HCEC 1CT (cell line): ENCODE measurements at regions not wholly inside any gene's neighbourhood (a gene's known extent, or its start where the extent isn't known, plus 50 kb on each side); places are given as distances from the start of the nearest gene placed in this dataset.
"Not testable (repeated sequence)": the region's sequence is repeated elsewhere in the genome, so short reads cannot be mapped to it uniquely, and the experiment has no call there.

ENCODE experiments used
- DNase-seq: peaks from one replicate; pipeline ENCODE4 v3.0.0-alpha.2; 2017

DNA sequence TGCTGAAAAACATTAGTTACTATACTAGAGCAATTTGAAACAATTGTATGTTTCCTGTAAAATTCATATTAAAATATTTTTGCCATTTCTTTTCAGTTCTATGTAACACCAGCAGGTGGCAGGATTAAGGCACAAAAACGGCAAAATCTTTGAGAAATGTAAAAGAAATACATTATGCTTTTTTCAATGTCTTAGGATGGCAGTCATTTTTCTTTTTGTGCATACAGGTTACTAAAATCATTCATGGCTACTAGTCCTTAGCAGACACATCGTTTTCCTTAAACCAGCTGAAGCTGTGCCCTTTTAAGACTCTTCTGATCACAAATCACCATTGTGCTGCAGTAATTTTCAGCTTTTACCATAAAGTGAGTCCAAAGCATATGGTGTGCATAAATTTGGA is 800.7 kb upstream of the SLITRK5 start:
- peak; percentile 8 for DNase-seq

DNA sequence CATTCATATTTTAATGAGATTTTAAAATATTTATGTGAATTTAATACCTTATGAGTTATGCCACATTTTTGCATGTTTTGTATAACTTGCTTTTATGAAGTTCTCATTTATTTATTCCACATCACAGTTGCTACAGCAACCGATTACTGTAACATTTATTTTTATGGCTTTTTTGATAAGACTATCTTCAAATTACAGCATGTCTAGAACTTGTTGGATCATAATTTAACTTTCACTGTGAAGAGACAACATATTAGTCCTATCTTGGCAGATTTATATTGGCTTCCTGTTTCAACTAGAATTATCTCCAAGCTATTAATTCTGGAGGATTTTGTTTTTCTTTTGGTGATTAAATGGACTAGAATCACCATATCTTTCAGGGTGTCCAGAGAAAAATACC is 793.7 kb upstream of the SLITRK5 start:
- no peak for DNase-seq

DNA sequence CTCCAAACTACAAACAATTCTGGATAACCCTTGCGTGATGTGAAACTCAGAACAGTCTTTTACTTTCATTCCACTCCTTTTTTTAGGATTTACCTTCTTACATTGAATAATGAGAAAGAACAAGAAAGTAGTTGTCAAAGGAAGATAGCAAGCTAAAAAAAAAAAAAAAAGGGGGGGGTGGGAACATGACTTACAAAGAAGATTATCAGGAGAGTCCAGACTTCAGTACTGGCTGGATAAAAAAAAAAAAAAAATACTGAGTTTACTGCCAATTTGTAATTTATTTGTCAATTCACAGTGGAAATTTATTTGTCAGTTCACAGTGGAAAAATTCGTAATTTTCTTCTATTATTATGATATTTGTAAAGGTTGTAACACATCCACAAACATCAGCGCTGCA is 792.4 kb upstream of the SLITRK5 start:
- no peak for DNase-seq

DNA sequence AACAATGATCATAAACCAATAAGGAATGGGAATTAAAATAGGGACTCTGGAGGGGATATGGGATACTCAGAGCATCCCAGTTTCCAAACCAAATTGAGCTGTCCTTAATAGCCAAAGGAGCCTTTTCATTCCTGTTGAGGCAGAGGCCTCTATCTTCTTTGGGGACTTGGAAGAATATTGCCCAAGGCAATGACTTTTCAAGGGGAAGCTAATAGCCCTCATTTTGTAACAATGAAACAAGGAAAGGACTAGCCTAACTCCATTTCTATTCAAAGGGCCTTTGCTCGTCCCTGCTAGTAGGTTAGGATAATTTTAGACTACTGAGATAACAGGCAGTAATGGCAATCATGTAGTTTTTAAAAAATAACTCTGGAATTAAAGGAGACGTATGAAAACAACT is 789.8 kb upstream of the SLITRK5 start:
- no peak for DNase-seq

DNA sequence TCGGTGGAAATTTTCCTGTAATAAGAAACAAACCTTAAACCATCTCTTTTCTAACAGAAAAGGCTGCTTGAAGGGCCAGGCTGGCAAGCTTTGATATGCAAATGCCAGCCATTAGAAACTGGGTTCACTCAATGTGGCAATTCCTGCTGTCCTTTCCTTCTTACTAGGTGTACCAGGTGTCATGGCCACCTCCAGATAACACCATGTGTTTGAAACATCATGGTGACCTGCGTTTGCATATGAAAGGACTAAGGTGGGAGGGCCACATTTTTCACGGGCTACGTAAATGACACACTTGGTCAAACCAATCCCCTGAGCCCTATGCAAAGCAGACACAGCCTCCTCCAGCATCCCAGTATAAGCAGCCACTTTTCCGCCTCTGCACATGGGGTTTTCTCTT is 789.1 kb upstream of the SLITRK5 start:
- no peak for DNase-seq

DNA sequence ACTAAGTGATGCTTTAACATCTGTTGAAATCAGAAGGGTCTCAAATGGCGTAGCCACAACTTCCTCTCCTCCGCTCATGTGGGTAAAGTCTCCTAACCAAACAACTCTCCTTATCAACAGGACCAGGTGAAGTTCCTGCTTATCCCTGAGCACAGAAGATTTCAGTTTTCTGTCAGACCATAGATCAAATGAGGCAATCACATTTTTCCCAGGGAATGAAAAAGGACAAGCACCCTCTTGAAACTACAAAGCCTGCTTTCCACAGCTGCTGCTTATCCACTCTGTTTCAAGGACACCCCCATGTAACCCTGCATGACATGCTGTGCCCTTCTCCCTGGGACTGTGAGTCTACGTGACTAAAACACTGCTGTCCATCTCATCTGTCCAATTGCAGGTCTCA is 788.3 kb upstream of the SLITRK5 start:
- DNase-seq = no peak

DNA sequence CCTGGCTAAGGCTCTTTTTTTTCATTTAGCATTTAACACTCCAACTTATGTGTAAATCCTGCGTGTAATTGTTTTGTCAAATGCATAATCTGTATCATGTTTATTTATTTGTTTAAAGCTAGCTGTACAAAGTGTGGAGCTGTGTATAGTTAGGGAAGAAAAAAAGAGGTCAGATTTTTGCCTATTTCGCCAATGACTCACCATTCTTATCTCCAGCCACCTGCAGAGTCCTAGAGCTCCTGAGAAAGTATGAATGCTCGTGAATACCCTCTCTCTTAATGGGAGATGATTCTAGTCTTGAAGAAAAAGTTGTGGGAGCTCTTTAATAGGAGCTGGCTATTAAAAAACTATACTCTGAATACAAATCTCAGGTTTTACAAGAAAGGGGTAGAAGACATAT is 778.8 kb upstream of the SLITRK5 start:
- DNase-seq = no peak

DNA sequence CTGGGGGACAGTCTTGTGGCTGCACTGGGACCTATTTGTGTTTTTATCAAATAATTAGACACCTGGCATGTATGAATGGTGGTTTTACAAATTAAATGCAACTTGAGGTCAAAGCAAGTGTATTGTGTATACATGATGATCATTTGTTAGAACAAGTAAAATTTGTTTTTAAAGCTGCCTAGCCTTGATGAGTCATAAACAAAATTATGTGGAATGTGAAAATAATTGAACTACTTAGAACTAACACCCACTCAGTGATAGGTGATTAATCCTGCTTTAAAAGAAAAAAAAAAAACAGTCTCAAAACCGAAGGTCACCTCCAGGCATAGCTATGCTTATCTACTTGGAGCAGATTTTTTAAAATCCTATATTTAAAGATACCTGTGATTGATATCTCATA is 770.3 kb upstream of the SLITRK5 start:
- DNase-seq = no peak

DNA sequence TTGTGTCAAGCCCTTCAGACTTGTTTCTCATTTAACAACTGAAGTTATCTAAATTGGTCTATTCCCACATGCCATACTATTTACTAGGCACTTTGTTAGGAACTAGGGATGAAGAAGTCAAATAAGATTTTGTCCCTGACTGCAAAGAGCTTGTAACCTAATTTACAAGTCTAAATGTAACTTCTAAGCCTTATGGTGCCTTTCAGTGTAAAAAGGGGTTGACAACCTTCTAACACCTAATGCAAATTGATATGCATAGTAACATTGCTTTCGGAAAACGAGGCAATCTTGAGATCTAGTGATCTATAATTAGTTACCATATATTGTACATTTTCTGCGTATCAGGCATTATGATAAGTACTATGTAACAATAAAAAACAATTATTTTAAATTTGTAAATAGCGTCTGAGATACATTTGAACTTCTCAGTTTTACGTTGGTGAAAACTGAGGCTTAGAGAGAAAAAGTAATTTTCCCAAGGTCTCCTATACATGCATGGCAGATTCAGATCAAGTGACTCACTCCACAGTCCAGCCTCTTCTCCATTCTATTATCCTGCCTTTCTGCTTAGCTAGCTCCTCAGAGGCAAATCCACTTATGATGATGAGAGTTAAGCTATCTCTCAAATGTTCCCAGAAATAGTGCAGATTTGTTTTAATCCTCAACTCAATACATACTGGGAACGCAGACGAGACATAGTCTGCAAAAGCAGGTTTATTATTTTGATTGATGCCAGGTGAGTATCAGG is 764.9 kb upstream of the SLITRK5 start:
- DNase-seq = no peak

DNA sequence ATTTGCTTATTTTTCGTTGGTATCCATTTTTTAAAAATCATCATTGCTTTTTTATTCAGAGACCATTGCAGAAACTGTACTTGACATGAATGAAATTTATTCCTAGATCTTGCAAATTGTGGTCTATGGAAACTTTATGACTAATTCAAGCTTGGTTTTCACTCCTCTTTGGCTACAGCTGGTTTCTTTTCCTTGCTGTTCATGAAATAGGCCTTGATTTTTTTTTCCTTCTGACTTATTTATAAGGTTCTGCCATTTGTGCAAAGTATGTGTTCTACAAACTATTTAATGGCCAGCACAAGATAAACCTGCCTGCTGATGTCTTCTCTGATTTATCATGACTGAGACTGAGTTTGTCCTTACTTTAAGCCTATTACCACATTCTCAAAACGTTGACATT is 764.0 kb upstream of the SLITRK5 start:
- DNase-seq = no peak

DNA sequence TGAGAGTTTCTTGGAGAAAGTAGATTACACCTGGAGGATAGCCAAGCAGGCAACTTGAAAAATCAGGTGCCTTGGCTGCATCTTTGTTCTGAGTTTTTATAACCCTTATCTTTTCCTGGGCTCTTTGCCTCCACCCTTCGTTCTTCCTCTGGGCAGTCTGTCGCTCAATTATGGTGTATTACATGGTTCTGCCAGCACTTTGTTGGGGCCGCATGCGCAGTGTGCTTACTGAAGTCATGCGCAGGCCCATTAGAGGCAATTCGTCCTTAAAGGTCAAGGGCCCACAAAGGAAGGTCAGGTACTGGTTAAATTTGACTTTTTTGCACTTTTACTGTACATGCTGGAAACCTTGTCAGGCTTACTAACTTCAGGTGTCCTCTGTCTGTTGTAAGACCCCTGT is 761.9 kb upstream of the SLITRK5 start:
- DNase-seq = no peak

DNA sequence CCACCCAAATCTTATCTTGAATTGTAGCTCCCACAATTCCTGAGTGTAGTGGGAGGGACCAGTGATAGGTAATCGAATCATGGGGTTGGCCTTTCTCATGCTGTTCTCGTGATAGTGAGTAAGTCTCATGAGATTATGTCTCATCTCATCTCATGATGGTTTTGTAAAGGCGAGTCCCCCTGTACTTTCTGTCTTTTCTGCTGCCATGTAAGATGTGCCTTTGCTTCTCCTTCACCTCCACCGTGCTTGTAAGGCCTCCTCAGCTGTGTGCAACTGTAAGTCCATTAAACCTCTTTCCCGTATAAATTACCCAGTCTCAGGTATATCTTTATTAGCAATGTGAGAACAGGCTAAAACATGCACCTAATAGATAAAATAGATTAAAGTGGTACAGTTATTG is 756.4 kb upstream of the SLITRK5 start:
- no peak for DNase-seq

DNA sequence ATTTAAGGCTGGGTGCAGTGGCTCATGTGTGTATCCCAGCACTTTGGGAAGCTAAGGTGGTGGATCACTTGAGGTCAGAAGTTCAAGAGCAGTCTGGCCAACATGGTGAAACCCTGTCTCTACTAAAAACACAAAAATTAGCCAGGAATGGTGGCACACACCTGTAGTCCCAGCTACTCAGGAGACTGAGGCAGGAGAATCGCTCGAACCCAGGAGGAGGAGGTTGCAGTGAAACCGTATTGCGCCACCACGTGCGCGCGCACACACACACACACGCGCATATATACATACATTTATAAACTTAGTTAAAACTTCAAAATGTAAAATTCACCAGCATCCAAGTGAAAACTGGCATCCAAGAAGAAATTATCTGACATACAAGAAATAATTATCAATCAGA is 753.7 kb upstream of the SLITRK5 start:
- DNase-seq = not testable (repeated sequence)

DNA sequence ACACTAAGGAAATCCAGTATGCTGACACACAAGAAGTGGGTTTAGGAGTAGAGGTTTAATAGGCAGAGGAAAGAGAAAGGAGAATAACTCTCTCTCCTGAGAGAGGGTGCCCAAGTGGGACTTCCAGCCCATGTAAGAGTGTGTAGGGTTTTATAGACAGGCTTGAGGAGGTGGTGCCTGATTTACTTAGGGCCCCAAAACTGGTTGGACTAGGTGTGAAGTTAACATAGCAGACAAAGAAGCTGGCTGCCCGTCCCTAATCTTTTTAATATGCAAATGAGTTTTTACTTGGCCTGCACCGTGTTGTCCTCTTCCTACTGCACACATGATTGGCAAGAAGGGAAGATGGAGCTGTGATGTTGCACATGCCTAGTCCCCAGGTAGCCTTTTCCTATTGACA is 752.5 kb upstream of the SLITRK5 start:
- no peak for DNase-seq

DNA sequence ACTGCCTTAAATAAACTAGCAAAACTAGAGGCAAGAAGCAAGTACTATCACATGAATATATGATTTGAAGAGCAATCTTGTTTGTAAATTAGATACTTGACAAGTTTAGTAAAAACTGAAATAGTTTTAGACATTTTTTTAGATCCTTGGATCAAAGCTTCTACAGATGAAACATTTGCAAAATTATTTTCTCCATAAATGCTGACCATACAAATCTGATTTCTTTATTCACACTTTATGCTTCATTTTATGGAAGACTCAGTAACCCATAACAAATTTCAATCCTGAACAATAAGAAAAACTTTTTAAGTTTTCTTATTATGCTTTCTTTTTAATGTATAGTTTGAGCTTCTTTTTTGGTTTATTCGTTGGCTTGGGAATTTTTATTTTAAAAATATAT is 750.2 kb upstream of the SLITRK5 start:
- DNase-seq = no peak

DNA sequence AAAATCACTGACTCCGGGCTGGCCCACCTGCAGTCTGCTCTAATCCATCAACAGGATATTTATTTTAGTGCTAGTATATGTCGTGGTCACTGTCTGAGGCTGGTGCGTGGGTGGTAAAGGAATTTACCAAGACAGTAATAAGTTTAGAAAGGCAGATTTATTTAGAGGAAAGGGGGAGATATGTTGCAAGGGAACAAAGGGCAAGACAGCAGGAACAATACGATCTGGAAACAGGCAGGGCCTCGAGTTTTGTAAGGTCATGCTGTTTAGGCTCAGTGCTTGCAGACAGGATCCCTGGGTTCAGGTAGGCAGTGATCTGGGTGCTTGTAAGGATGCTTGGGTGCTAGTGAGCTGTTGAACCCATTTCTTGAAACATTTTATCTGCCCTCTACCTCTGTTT is 748.2 kb upstream of the SLITRK5 start:
- peak; percentile 8 for DNase-seq

DNA sequence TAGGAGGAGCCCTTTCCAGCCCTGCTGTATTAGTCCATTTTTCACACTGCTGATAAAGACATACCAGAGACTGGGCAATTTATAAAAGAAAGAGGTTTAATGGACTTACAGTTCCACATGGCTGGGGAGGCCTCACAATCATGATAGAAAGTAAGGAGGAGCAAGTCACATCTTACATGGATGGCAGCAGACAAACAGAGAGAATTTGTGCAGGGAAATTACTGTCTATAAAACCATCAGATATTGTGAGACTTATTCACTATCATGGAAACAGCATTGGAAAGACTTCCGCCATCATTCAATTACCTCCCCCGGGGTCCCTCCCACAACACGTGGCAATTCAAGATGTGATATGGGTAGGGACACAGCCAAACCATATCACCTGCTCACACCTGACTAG is 744.3 kb upstream of the SLITRK5 start:
- not testable (repeated sequence) for DNase-seq

DNA sequence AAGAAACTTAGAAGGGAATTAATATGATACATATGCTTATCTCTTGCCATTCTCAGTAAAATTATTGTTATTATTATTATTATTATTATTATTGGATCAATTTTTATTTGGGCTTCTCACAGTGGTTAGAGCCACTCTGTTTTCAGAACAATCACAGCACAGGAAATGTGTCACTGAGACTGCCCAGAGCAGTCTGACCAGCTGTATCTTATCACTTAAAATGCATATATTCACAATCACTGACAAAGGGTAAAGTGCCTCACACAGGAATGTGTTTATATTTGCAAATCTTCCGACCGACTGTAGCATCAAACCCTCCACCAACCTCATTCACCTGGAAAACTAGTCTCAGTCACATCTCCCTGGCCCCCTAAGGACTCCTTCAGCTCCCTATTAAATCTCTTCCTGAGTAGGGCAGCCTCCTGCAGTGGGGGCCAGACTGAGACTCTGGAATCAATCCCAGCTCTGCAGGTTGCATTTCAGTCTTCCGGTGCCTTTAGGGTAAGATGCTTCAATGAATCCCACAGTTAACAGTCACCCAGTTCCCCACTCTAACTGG is 738.3 kb upstream of the SLITRK5 start:
- DNase-seq = peak; percentile 45

DNA sequence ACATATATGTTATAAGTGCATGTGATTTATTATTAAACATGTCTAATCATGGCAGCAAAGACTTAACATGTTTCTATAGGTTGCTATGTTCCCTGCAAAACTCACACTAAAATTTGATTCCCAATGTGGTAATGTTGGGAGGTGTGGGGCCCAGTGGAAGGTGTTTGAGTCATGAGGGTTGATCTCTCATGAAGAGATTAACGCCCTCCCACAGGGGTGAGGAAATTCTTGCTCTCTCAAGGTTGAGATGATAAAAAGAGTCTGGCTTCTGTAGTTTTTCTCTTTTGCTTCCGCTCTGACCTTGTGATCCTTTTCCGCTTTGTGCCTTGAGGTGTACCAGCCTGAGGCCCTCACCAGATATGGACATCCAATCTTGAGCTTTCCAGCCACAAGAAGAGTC is 737.5 kb upstream of the SLITRK5 start:
- no peak for DNase-seq

DNA sequence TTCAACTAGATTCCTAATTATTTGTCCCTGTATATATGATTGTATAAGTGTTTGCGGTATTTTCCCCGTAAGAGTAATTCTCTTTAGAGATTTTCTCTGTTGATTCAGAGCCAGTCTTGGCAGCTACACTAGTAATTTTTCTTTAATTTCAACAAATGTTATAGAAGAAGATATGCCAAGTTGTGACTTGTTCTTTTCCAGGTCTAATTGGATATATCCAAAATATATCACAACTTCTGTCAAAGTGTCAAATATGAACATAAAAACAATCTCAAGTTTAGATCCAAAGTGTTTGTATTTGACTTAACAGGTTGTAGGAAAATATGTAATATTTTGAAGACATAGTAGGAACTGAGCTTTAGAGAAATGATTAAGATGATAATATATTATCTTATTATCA is 733.9 kb upstream of the SLITRK5 start:
- no peak for DNase-seq

DNA sequence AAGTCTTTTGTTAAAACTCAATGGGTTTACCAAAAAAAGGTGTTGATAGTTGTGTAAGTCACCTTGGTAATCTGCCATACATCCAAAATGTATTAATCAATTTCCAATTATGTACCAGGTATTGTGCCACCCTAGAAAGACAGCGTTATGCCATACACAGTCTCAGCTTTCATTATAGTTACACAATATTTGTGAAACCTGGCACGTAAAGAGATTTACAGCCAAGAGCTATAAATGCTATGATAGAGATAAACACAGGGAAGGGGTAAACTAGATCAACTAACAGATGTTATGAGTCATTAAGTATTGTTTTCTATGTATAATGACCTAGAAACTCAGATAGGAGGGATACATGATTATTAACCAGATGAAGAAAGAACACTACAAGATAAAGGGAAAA is 725.6 kb upstream of the SLITRK5 start:
- DNase-seq = no peak

DNA sequence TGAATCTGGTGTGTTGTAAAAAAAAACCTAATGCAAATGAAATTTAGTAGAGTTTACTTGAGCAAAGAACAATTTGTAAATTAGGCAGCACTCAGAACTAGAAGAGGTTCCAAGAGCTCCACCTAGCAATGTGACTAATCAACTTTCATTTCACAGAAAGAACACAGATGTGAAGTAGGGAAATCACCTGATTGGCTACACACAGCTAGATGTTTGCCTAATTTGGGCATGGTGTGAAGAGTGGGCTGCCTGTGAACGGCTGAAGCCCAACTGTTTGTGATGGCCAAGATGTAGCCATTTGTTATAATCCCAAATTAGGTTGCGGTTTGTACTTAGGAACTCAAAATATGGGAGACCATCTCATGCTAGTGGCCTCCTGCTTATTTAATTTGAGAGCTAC is 724.4 kb upstream of the SLITRK5 start:
- DNase-seq = peak; percentile 17

DNA sequence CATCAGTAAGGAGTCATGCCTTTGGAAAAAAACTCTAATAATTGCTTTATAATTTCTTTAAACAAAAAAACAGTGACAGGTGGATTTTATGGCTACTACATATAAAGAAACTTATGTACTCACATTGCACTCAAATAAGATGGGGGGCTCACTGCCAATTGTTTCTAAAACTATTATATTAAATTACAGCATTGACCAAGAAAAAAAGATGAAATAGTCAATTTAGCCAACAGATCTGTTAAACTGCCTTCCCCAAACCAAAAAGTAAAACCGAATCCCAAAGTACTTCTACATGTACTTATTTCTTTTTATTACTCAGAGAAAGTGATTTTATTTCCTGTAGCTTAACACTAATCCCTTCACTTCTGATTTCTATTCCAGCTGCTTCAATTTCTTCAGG is 716.8 kb upstream of the SLITRK5 start:
- no peak for DNase-seq

DNA sequence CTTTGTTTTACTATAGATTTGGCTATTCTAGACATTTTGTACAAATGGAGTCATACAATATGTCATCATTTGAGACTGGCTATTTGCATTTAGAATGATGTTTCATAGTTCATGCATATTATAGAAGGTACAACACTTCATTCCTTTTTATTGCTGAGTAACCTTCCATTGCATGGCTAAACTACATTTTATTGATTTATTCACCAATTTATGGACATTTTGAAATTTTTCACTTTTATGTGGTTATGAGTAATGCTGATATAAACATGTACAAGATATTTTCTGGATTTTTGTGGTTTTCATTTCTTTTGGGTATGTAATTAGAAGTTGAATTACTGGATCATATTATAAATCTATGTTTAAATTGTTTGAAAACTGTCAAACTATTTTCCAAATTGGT is 710.3 kb upstream of the SLITRK5 start:
- DNase-seq = peak; percentile 68
